WTC11 (cell line): ENCODE measurements at regions not wholly inside any gene's neighbourhood (a gene's known extent, or its start where the extent isn't known, plus 50 kb on each side); places are given as distances from the start of the nearest gene placed in this dataset.
A peak's percentile ranks its signal among the peaks of the same experiment; 100 is the strongest.

Experiments
- ATAC-seq: fragments of 200-7000 bp; cut with Tn5 transposase; 2 replicates; pipeline ENCODE4 v1.10.0; 2021; ENCODE audit warnings: mild to moderate bottlenecking, moderate library complexity
- CTCF ChIA-PET: fragments of 300-600 bp; sonication (Branson Sonifier 250); formaldehyde crosslinking; loops from one replicate; lab custom pipeline; 2021; ENCODE audit warnings: antibody characterized with exemption; lab: Charles Lee
- POLR2A ChIA-PET: fragments of 350-600 bp; sonication (Branson Sonifier 250); formaldehyde crosslinking; loops from one replicate; lab custom pipeline; 2021; ENCODE audit warnings: antibody characterized with exemption; lab: Charles Lee
- DNase-seq: peaks from one replicate; pipeline ENCODE4 v3.0.0; 2021; ENCODE audit warnings: low spot score
- H3K27ac Mint-ChIP-seq: 2 replicates; pipeline ENCODE4 v1.8.0; 2021; ENCODE audit warnings: mixed read lengths
- H3K27me3 Mint-ChIP-seq: 2 replicates; pipeline ENCODE4 v1.8.0; 2021; ENCODE audit warnings: low read depth, mild to moderate bottlenecking, moderate library complexity, mixed read lengths
- H3K36me3 Mint-ChIP-seq: 2 replicates; pipeline ENCODE4 v1.8.0; 2021; ENCODE audit warnings: mixed read lengths
- H3K4me1 Mint-ChIP-seq: 2 replicates; pipeline ENCODE4 v1.8.0; 2022; ENCODE audit warnings: mixed read lengths
- H3K4me3 Mint-ChIP-seq: 2 replicates; pipeline ENCODE4 v1.8.0; 2021; ENCODE audit warnings: mild to moderate bottlenecking, moderate library complexity, mixed read lengths
- H3K9me3 Mint-ChIP-seq: 2 replicates; pipeline ENCODE4 v1.8.0; 2021; ENCODE audit warnings: mixed read lengths
- E2F5 ChIP-seq: sonication (generic); formaldehyde crosslinking; IDR thresholded peaks from 2 replicates; pipeline ENCODE4 v1.8.1; 2022; ENCODE audit warnings: mild to moderate bottlenecking, moderate library complexity, missing genetic modification reagents
- FOXP4 ChIP-seq: sonication (generic); formaldehyde crosslinking; IDR thresholded peaks from 2 replicates; pipeline ENCODE4 v1.8.0; 2022; ENCODE audit warnings: mild to moderate bottlenecking, missing genetic modification reagents
- GRHL2 ChIP-seq: fragments of 250-450 bp; sonication (Bioruptor Pico); IDR thresholded peaks from 2 replicates; pipeline ENCODE4 v1.8.0; 2022; ENCODE audit warnings: mild to moderate bottlenecking, moderate library complexity; ENCODE audit not compliant: insufficient replicate concordance, severe bottlenecking
- IRF1 ChIP-seq: sonication (generic); formaldehyde crosslinking; IDR thresholded peaks from 2 replicates; pipeline ENCODE4 v1.8.0; 2023; ENCODE audit warnings: missing genetic modification reagents
- IRF2 ChIP-seq: sonication (generic); formaldehyde crosslinking; IDR thresholded peaks from 2 replicates; pipeline ENCODE4 v1.8.0; 2022; ENCODE audit warnings: low read depth, missing genetic modification reagents, borderline replicate concordance
- KAT7 ChIP-seq: sonication (generic); formaldehyde crosslinking; IDR thresholded peaks from 2 replicates; pipeline ENCODE4 v1.8.1; 2023; ENCODE audit warnings: missing genetic modification reagents, mild to moderate bottlenecking, borderline replicate concordance
- NFYB ChIP-seq: sonication (generic); formaldehyde crosslinking; conservative IDR thresholded peaks from 2 replicates; pipeline ENCODE4 v1.8.0; 2022; ENCODE audit warnings: low read depth, missing genetic modification reagents
- NR3C1 ChIP-seq: sonication (generic); formaldehyde crosslinking; conservative IDR thresholded peaks from 2 replicates; pipeline ENCODE4 v1.8.1; 2023; ENCODE audit warnings: low read depth, mild to moderate bottlenecking, missing genetic modification reagents
- PRRX2 ChIP-seq: fragments of 250-450 bp; sonication (Bioruptor Pico); IDR thresholded peaks from 2 replicates; pipeline ENCODE4 v1.8.0; 2021; ENCODE audit warnings: mild to moderate bottlenecking
- RORB ChIP-seq: fragments of 250-450 bp; sonication (Bioruptor Pico); IDR thresholded peaks from 2 replicates; pipeline ENCODE4 v1.9.0; 2021; ENCODE audit warnings: mild to moderate bottlenecking
- SMAD4 ChIP-seq: sonication (generic); formaldehyde crosslinking; IDR thresholded peaks from 2 replicates; pipeline ENCODE4 v1.8.0; 2022; ENCODE audit warnings: mild to moderate bottlenecking, missing genetic modification reagents
- TCF7 ChIP-seq: sonication (generic); formaldehyde crosslinking; IDR thresholded peaks from 2 replicates; pipeline ENCODE4 v1.8.0; 2022; ENCODE audit warnings: mild to moderate bottlenecking, low read depth, missing genetic modification reagents, moderate library complexity
- USF2 ChIP-seq: sonication (generic); formaldehyde crosslinking; IDR thresholded peaks from 2 replicates; pipeline ENCODE4 v1.8.1; 2023; ENCODE audit warnings: mild to moderate bottlenecking, missing genetic modification reagents, moderate library complexity
- ZNF121 ChIP-seq: sonication (generic); formaldehyde crosslinking; IDR thresholded peaks from 2 replicates; pipeline ENCODE4 v1.8.0; 2023; ENCODE audit warnings: missing genetic modification reagents
- TF ChIP-seq, protein P1 (sequence below): sonication (generic); formaldehyde crosslinking; IDR thresholded peaks from 2 replicates; pipeline ENCODE4 v1.8.0; 2022; ENCODE audit warnings: mild to moderate bottlenecking, missing genetic modification reagents
- TF ChIP-seq, protein P2 (sequence below): sonication (generic); formaldehyde crosslinking; IDR thresholded peaks from 2 replicates; pipeline ENCODE4 v1.8.0; 2022; ENCODE audit warnings: mild to moderate bottlenecking, missing genetic modification reagents
- TF ChIP-seq, protein P3 (sequence below): sonication (generic); formaldehyde crosslinking; IDR thresholded peaks from 2 replicates; pipeline ENCODE4 v1.8.1; 2022; ENCODE audit warnings: low read depth, mild to moderate bottlenecking, moderate library complexity, missing genetic modification reagents, borderline replicate concordance

DNA sequence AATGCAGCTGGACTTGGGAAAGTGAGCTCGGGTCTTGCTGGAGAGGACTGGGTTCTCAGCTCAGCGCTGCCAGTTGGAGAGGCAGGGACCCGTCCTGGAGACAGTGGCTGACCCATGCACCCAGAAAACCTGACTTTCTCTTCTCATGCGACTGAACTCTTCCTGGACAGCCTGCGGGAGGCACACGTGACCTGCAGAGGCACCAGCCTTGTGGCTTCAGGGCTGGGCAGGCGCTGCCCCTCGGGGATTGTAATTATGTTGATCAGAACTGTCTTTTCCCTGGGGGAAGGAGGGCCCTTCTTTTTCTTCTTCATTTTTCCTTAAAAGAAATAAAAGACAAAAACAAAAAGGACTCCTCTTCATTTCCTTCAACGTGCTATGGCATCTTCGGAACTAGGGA is 198.1 kb downstream of the VAPA start:
- TF ChIP-seq, protein P1, sequence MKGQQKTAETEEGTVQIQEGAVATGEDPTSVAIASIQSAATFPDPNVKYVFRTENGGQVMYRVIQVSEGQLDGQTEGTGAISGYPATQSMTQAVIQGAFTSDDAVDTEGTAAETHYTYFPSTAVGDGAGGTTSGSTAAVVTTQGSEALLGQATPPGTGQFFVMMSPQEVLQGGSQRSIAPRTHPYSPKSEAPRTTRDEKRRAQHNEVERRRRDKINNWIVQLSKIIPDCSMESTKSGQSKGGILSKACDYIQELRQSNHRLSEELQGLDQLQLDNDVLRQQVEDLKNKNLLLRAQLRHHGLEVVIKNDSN = peak; percentile 22; the same call in 1 of the 2 replicates
- TF ChIP-seq USF2 (CRISPR knock-in tag) (peak; percentile 39; the same call in 1 of the 2 replicates), NR3C1 (CRISPR knock-in tag) (no peak), NFYB (CRISPR knock-in tag) (no peak)
- ChIA-PET POLR2A (no interaction called here), CTCF (no interaction called here)
- Mint-ChIP-seq H3K4me1 (peaks cover 21% of the 10 kb centered on the region), H3K4me3 (no peak overlapping the region), H3K36me3 (no peaks in the 10 kb centered on the region), H3K27ac (no peak overlapping the region), H3K9me3 (peaks cover 9% of the 10 kb centered on the region), H3K27me3 (no peaks in the 10 kb centered on the region)
- ATAC-seq (no peak), DNase-seq (no peak)

- no peak overlapping the region for H3K4me3 Mint-ChIP-seq
- no peak for DNase-seq
- H3K36me3 Mint-ChIP-seq = peaks cover 2% of the 10 kb centered on the region
- ATAC-seq = no peak
- POLR2A ChIA-PET = no interaction called here
- CTCF ChIA-PET = no interaction called here
- TF ChIP-seq ZNF121 (CRISPR knock-in tag) = no peak
- no peak for TF ChIP-seq USF2 (CRISPR knock-in tag)
- TF ChIP-seq, protein P2, sequence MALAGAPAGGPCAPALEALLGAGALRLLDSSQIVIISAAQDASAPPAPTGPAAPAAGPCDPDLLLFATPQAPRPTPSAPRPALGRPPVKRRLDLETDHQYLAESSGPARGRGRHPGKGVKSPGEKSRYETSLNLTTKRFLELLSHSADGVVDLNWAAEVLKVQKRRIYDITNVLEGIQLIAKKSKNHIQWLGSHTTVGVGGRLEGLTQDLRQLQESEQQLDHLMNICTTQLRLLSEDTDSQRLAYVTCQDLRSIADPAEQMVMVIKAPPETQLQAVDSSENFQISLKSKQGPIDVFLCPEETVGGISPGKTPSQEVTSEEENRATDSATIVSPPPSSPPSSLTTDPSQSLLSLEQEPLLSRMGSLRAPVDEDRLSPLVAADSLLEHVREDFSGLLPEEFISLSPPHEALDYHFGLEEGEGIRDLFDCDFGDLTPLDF = no peak
- TF ChIP-seq E2F5 (CRISPR knock-in tag) = no peak
- no peak for TF ChIP-seq IRF1
- TF ChIP-seq PRRX2 (CRISPR knock-in tag) = no peak
- TF ChIP-seq FOXP4 (CRISPR knock-in tag) = no peak
- no peak for TF ChIP-seq GRHL2 (CRISPR knock-in tag)
- TF ChIP-seq, protein P3, sequence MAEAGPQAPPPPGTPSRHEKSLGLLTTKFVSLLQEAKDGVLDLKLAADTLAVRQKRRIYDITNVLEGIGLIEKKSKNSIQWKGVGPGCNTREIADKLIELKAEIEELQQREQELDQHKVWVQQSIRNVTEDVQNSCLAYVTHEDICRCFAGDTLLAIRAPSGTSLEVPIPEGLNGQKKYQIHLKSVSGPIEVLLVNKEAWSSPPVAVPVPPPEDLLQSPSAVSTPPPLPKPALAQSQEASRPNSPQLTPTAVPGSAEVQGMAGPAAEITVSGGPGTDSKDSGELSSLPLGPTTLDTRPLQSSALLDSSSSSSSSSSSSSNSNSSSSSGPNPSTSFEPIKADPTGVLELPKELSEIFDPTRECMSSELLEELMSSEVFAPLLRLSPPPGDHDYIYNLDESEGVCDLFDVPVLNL (CRISPR knock-in tag) = no peak
- no peak for TF ChIP-seq SMAD4 (CRISPR knock-in tag)
- TF ChIP-seq TCF7 (CRISPR knock-in tag) = no peak
- TF ChIP-seq KAT7 (CRISPR knock-in tag) = no peak
- TF ChIP-seq IRF2 (CRISPR knock-in tag) = no peak
- TF ChIP-seq RORB (CRISPR knock-in tag) = no peak
- H3K9me3 Mint-ChIP-seq = peaks cover 11% of the 10 kb centered on the region
- H3K4me1 Mint-ChIP-seq = peaks cover 21% of the 10 kb centered on the region
- H3K27me3 Mint-ChIP-seq = no peaks in the 10 kb centered on the region
- H3K27ac Mint-ChIP-seq = peak overlapping the region; percentile 11; the same call in 1 of the 2 replicates
These were observed 199.6 kb downstream of the VAPA start for GRCh38 chr18:10113121-10114022.
